ENCODE measurements at regions not wholly inside any gene's neighbourhood (a gene's known extent, or its start where the extent isn't known, plus 50 kb on each side); places are given as distances from the start of the nearest gene placed in this dataset.

DNA sequence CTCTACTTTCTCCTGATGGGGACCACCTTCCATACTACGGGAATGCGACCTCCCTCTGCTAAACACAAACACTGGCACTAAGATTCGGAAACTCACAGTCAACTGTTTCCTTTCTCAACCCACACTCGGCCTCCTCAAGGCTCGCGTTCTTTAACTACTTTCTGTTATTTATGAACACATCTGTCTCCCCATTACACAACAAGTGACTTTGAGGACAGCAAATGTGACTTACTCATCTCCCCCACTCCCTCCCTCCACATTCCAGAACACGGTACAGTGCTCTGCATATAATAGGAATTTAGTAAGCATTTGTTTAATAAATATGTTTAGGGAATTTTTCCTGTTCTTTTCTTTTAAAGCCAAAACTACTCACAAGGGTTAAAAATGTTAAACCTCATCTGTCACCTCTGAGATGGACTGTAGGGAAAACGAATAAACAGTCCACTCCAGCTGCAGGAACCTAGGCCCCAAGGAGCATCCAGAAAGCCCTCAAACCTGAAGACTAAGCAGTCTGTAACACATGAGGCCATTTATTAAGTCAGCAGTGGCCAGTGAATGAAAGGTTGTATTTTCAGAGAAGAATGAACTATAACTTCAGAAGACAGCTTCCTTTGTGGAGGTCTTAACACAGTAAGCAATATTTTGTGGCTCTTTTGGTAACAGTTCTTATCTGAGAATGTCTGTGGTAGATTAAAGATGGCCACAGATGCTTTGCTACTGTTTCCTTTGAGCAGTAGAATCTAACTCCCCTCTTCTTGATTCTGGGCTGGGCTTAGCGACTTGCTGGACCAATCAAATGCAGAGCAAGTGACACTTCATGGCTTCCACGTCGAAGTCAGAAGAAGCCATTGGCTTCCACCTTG lies 209.6 kb upstream of the DTNBP1 start:
- peak; percentile 88 for DNase-seq

GRCh38 chr6:15871276-15871675 lies 208.4 kb upstream of the DTNBP1 start:
- DNase-seq, result no peak

DNA sequence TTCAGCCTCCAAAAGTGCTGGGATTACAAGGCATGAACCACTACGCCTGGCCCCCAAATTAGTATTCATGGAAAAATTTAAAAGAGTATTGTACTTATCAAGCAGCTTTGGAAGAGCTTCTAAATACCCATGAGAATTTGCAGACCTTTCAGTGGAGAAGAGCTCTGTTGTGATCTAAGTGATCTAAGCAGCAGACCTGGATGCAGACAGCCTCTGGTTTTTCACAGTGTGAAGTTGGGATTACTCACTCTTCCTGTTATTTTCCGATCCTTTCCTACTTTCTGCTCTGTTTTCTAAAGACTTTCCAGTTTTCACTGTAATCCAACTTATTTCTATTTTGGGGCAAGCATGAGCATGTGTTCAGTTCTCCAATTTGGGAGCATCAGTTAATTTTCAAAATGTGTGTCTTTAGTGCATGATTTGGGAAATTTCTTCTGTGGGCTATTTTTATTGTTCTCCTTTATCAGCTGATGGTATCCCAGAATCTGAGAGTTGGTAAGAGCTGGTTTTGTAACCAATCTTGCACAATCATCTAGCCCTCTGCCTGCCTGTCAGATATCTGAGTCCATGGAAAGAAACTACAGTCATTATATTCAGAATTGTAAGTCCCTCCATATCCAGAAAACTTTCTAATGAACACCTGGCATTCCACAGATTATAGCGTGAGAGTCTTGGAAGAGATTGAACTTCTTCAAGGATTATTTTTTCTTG lies 207.7 kb upstream of the DTNBP1 start:
- peak; percentile 68 for DNase-seq

DNA sequence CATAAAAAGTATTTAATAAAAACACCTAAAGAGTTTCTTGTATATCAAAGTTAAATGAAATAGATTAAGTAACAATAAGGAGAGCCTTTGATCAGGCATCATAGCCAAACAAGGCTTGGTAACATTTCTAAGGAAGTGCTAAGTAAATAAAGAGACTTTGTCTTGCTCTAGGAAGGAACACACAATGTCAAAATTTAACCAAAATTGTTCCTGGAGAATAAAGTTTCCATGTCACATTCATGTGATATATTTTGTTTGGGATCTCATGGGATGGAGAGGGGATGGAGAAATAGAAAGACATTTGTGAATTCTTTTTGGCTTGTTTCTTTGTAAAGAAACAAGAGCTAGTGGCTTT lies 201.9 kb upstream of the DTNBP1 start:
- DNase-seq, result no peak

DNA sequence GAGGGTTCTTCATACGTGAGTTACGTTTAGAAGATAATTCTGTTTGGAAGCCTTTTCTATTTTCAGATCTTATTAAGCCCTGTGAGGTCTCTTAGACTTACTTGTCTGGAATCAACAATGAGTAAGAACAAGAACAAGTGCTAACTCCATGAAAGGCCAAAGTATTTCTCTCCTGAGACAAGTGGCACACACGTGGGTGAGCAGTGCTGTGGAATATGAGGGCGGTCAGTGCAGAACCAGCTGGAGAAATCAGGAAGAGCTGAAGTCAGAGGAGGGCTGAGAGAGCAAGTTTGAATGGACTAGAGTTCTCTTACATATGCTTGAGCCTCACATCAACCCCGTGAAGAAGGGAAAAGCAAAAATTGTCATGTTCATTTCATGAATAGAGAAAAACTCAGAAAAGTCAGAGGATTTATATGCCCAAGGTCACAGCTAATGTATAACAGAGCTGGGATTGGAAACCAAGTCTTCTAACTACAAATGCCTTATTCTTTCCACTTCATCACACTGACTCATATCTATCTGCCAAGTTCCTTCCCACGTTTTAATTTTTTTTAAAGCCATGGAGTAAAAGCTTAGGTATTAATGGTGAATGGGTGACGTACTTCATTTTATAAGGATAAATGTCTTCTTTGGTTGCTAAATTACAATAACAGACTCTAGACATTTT lies 201.3 kb upstream of the DTNBP1 start:
- DNase-seq, result no peak

- DNase-seq, result no peak
These were observed 200.0 kb upstream of the DTNBP1 start for GRCh38 chr6:15862810-15863209.

GRCh38 chr6:15861486-15861885 lies 198.7 kb upstream of the DTNBP1 start:
- DNase-seq, result no peak

- no peak for DNase-seq
These were observed 192.2 kb upstream of the DTNBP1 start for GRCh38 chr6:15854826-15855710.

DNA sequence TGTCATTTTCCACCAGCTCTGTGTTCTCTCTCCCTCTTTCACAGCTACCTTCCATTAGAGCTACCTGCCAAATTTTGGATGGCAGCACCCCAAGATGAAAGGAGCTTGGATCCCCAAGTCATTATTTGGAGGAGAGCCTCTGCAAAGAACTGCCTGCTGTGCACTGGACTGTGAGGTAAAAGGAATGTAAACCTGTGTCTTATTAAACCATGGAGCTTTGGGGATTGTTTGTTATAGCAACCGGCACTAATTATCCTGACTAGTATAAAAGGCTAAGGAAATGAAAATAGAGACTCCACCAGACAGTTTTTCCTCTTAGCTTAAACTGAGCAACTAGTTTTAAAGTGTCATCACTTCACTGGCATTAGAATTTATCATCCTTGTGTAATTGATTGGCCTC lies 191.6 kb upstream of the DTNBP1 start:
- DNase-seq, result no peak

- no peak for DNase-seq
These were observed 190.4 kb upstream of the DTNBP1 start for GRCh38 chr6:15853259-15853658.

- DNase-seq, result no peak
These were observed 189.5 kb upstream of the DTNBP1 start for GRCh38 chr6:15852289-15852688.

DNA sequence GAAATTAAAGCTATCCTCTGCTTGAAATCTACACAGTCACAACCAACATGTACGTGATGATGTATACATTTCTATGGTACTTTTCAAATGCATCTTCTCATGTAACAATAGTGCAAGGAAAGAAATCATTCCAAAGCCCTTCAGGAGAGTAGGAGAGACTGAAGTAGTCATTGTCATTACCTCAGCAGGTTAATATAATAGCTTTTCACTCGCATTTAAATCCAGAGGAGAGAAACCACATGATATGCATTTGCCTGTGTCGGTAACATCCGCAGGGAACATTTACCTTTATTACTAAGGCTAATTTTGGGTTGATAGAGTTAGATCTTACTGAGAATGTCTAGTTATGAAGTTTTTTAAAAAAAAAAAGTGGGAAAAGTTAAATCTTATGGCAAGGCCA lies 186.6 kb upstream of the DTNBP1 start:
- no peak for DNase-seq

DNA sequence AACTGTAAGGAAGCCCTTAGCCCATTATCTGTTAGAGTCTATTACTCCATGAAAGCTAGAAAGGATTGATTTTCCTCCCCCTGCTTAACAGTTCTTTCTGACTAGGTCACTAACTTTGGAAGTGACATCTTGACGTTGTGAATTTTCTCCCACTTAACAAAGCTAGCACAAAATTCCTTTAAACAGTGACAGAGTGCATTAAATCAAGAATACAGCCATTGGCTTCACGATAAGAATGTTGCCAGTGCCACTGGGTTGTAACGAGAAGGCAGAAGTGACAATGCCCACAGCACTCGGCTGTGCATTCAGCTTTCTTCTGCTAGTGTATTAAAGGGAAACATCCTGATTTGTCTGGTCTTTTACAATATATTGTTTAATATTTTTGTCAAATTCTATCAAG lies 182.7 kb upstream of the DTNBP1 start:
- DNase-seq, result no peak

- no peak for DNase-seq
These were observed 180.9 kb upstream of the DTNBP1 start for GRCh38 chr6:15843764-15844163.

GRCh38 chr6:15843226-15843625 lies 180.4 kb upstream of the DTNBP1 start:
- DNase-seq, result no peak

DNA sequence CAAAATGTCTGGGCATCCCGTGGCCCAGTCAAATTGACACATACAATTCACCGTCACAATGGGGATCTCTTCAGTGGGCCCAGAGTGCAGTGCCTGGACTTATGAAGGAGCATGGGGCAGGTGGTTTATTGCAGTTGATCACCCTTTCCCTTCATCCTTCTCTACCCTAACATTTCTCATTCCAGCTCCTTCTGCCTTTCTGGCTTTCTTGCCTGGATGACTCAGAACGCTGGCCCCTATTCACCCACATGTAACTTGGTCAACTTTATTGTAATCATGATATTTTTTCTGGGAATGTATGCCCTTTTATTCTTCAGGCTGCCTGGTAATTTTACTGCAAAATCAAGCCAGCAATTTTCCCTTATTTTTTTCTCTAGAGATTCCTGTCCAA lies 179.9 kb upstream of the DTNBP1 start:
- no peak for DNase-seq

GRCh38 chr6:15841937-15842726 lies 179.3 kb upstream of the DTNBP1 start:
- DNase-seq, result no peak

- no peak for DNase-seq
These were observed 177.2 kb upstream of the DTNBP1 start for GRCh38 chr6:15839969-15840541.

DNA sequence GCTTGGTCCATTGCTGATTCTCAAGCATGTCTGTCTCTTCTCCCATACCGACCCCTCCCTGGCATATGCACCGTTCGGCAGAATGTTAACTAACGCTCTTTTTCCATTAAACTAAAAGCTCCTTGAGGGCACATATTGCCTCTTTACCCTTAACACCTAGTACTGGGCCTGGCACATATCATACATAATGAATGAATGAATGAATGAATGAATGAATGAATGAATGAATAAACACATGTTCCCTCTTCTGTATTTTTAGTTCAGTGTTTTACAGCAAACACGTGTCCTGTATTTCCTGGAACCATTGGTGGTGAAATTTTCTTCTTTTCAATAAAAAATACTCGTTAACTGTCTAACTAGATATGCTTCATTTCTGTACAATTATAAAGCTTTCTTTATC lies 174.4 kb upstream of the DTNBP1 start:
- no peak for DNase-seq

- no peak for DNase-seq
These were observed 170.0 kb upstream of the DTNBP1 start for GRCh38 chr6:15832841-15833240.

DNA sequence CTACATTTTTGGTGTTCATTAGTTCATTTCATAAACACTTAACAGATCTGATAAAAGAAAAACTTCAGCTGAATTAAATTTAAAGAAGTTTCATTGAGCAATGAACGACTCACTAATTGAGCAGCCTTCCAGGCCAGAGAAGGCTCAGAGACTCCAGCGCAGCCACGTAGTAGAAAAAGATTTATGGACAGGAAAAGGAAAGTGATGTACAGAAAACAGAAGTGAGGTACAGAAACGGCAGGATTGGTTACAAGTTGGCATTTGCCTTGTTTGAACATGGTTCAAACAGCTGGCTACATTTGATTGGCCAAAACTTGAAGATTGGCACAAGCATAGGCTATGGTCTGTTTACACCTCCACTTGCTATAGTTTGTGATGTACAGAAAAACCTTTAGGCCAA lies 166.3 kb upstream of the DTNBP1 start:
- peak; percentile 63 for DNase-seq

Measured in MV-4-11 (cell line).